GM19452 (cell line): ENCODE measurements at regions not wholly inside any gene's neighbourhood (a gene's known extent, or its start where the extent isn't known, plus 50 kb on each side); places are given as distances from the start of the nearest gene placed in this dataset.

ENCODE experiments used
- ATAC-seq: cut with Tn5 transposase; IDR thresholded peaks from one replicate; pipeline ENCODE4 v1.9.1; 2021; ENCODE audit not compliant: unreplicated experiment

GRCh38 chr9:134271338-134272301 is 54.6 kb upstream of the RXRA start:
- ATAC-seq = no peak

- no peak for ATAC-seq
These were observed 53.8 kb upstream of the RXRA start for GRCh38 chr9:134272302-134273023.

GRCh38 chr9:134273647-134274046 is 52.6 kb upstream of the RXRA start:
- ATAC-seq = no peak

- ATAC-seq = no peak
These were observed 50.9 kb upstream of the RXRA start for GRCh38 chr9:134275375-134275774.

- ATAC-seq = no peak
These were observed 49.6 kb upstream of the RXRA start for GRCh38 chr9:134276453-134277245.
